C4-2B (cell line): ENCODE measurements at regions not wholly inside any gene's neighbourhood (a gene's known extent, or its start where the extent isn't known, plus 50 kb on each side); places are given as distances from the start of the nearest gene placed in this dataset.

Experiments
- CTCF ChIP-seq: fragments of 450-650 bp; conservative IDR thresholded peaks from 2 replicates; pipeline ENCODE4 v1.5.1; 2017; ENCODE audit warnings: mild to moderate bottlenecking
- ZFX ChIP-seq: fragments of 450-650 bp; IDR thresholded peaks from 2 replicates; pipeline ENCODE4 v1.6.1; 2017

DNA sequence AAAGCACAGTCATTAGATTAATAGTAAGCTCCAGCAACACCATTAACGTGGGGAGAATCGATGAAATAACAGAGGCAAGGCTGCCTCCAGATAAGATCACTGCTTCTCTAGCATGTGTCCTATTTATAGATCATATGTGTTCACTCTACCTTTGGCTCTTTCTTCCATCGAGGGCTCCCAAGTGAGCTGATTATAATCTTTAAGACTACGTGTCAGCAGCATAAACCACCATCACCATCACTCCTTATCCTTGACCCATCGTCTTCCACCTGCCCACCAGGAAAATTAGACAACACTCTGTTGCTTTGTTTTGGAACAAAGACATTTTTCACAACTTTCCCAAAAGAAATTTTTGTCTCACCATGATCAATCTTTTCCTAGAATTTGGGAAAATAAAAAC lies 71.2 kb upstream of the CARD11 start:
- TF ChIP-seq CTCF (no peak), ZFX (no peak)
